H1 (cell line): ENCODE measurements at regions not wholly inside any gene's neighbourhood (a gene's known extent, or its start where the extent isn't known, plus 50 kb on each side); places are given as distances from the start of the nearest gene placed in this dataset.

Source experiments
- RBBP5 ChIP-seq: IDR thresholded peaks from 2 replicates; pipeline ENCODE4 v1.7.1; 2012; ENCODE audit warnings: low read depth, mild to moderate bottlenecking, inconsistent platforms, low read length, moderate library complexity, borderline replicate concordance

- TF ChIP-seq RBBP5, result no peak
Observed at GRCh38 chr12:90026516-90026915, 317.9 kb upstream of the ATP2B1 start (continued).
